B cell (primary cell): ENCODE measurements at regions not wholly inside any gene's neighbourhood (a gene's known extent, or its start where the extent isn't known, plus 50 kb on each side); places are given as distances from the start of the nearest gene placed in this dataset.

Experiments
- ATAC-seq: fragments of 200-7000 bp; cut with Tn5 transposase; one replicate; pipeline ENCODE4 v1.10.0; 2021; ENCODE audit warnings: low read depth, mild to moderate bottlenecking, moderate number of reproducible peaks, moderate library complexity
- CTCF ChIA-PET: fragments of 350-600 bp; sonication (Branson Sonifier 250); formaldehyde crosslinking; loops from one replicate; lab custom pipeline; 2021; ENCODE audit warnings: antibody characterized with exemption, inconsistent platforms; lab: Charles Lee
- POLR2A ChIA-PET: fragments of 350-600 bp; sonication (Branson Sonifier 250); formaldehyde crosslinking; loops from one replicate; lab custom pipeline; 2021; ENCODE audit warnings: antibody characterized with exemption; lab: Charles Lee
- DNase-seq: peaks from one replicate; pipeline ENCODE4 v3.0.0; 2013
- H2AFZ ChIP-seq: 2 replicates; pipeline ENCODE4 v1.6.1; 2012; ENCODE audit warnings: mild to moderate bottlenecking, low read depth, low read length; ENCODE audit not compliant: insufficient read depth, poor library complexity, severe bottlenecking
- H3K27ac ChIP-seq, 2 donors: 1 replicate in 1 of 2; 2 replicates in 1 of 2; pipeline ENCODE4 v1.5.1; 2012 to 2013; ENCODE audit warnings: low read length in 2 of 2, mild to moderate bottlenecking in 2 of 2, moderate library complexity in 1 of 2
- H3K27me3 ChIP-seq, 4 experiments: fragments of 200-600 bp in 1 of 4; sonication (generic) in 1 of 4; replicated peaks in 1 of 4; 1 replicate in 2 of 4; 2 replicates in 2 of 4; pipeline versions ENCODE4 v1.6.1 to v1.7.0; 2013 to 2016; ENCODE audit warnings: low read length in 3 of 4, mild to moderate bottlenecking in 2 of 4, mixed read lengths in 1 of 4, moderate library complexity in 1 of 4; ENCODE audit not compliant: insufficient read depth in 4 of 4, control insufficient read depth in 3 of 4; ENCODE audit errors: control extremely low read depth in 1 of 4
- H3K36me3 ChIP-seq, 2 experiments: replicated peaks in 1 of 2; 1 replicate in 1 of 2; 2 replicates in 1 of 2; pipeline versions ENCODE4 v1.6.1 to v1.7.1; 2013; ENCODE audit warnings: low read length in 1 of 2; ENCODE audit not compliant: insufficient read depth in 2 of 2, control insufficient read depth in 1 of 2; ENCODE audit errors: control extremely low read depth in 1 of 2, extremely low read depth in 1 of 2
- H3K4me1 ChIP-seq, 2 donors: fragments of 200-600 bp in 1 of 2; sonication (generic) in 1 of 2; 1 replicate in 1 of 2; 2 replicates in 1 of 2; pipeline versions ENCODE4 v1.5.1 to v1.6.1; 2013 to 2017; ENCODE audit warnings: low read length in 2 of 2; ENCODE audit not compliant: control insufficient read depth in 2 of 2, insufficient read depth in 2 of 2
- H3K4me2 ChIP-seq: replicated peaks from 2 replicates; pipeline ENCODE3; 2012; ENCODE audit warnings: mild to moderate bottlenecking, low read depth, low read length; ENCODE audit not compliant: poor library complexity, severe bottlenecking
- H3K4me3 ChIP-seq, 5 experiments: fragments of 200-600 bp in 1 of 5; sonication (generic) in 1 of 5; 1 replicate in 3 of 5; 2 replicates in 2 of 5; pipeline versions ENCODE4 v1.5.1 to v1.7.0; 2011 to 2016; ENCODE audit warnings: low read length in 4 of 5, mild to moderate bottlenecking in 4 of 5, low read depth in 2 of 5, control low read depth in 1 of 5, moderate library complexity in 1 of 5; ENCODE audit not compliant: insufficient read depth in 1 of 5; ENCODE audit errors: control extremely low read depth in 1 of 5, extremely low read depth in 1 of 5
- H3K79me2 ChIP-seq: fragments of 200-600 bp; sonication (generic); one replicate; pipeline ENCODE4 v1.6.0; 2016; ENCODE audit warnings: low read length; ENCODE audit not compliant: control insufficient read depth, insufficient read depth
- H3K9ac ChIP-seq: fragments of 200-600 bp; sonication (generic); 2 replicates; pipeline ENCODE4 v1.6.1; 2017; ENCODE audit warnings: mild to moderate bottlenecking, low read length, moderate library complexity
- H3K9me3 ChIP-seq, 3 donors: one replicate each; pipeline versions ENCODE4 v1.6.1 to v1.7.1; 2013; ENCODE audit warnings: low read length in 2 of 3; ENCODE audit not compliant: control insufficient read depth in 2 of 3, insufficient read depth in 1 of 3; ENCODE audit errors: control extremely low read depth in 1 of 3
- H4K20me1 ChIP-seq: 2 replicates; pipeline ENCODE4 v1.6.0; 2012; ENCODE audit warnings: mild to moderate bottlenecking, low read length; ENCODE audit not compliant: insufficient read depth, control insufficient read depth, poor library complexity, severe bottlenecking
- H3K27ac Mint-ChIP-seq: one replicate; pipeline ENCODE4 v1.8.0; 2021; ENCODE audit warnings: mixed read lengths
- H3K27me3 Mint-ChIP-seq: one replicate; pipeline ENCODE4 v1.8.0; 2021; ENCODE audit warnings: mixed read lengths
- H3K4me1 Mint-ChIP-seq: one replicate; pipeline ENCODE4 v1.8.0; 2021; ENCODE audit warnings: mixed read lengths
- H3K4me3 Mint-ChIP-seq: one replicate; pipeline ENCODE4 v1.8.0; 2021; ENCODE audit warnings: mixed read lengths
- H3K9me3 Mint-ChIP-seq: one replicate; pipeline ENCODE4 v1.8.0; 2022; ENCODE audit warnings: mixed read lengths; ENCODE audit not compliant: insufficient read depth
- CTCF ChIP-seq: fragments of 200-600 bp; IDR thresholded peaks from one replicate; pipeline ENCODE4 v1.8.0; 2022; ENCODE audit warnings: antibody characterized with exemption, mild to moderate bottlenecking
- EZH2 ChIP-seq: IDR thresholded peaks from 2 replicates; pipeline ENCODE4 v1.6.1; 2012; ENCODE audit warnings: borderline replicate concordance, low read depth, mild to moderate bottlenecking, moderate library complexity, low read length; ENCODE audit not compliant: insufficient read depth, poor library complexity, severe bottlenecking
- WGBS: methylation state at CpG from one replicate; pipeline ENCODE4 v1.1.5; 2013; ENCODE audit warnings: missing lambda C conversion rate; ENCODE audit not compliant: insufficient coverage; 5-methylcytosine and 5-hydroxymethylcytosine counted together
- intact Hi-C: fragments of 100-400 bp; cut with micrococcal nuclease; formaldehyde crosslinking; loops from one replicate; pipeline ENCODE4 v1.10.0; 2022

GRCh38 chr3:8445861-8446260 is 55.8 kb upstream of the LMCD1 start:
- POLR2A ChIA-PET = no interaction called here
- no peak overlapping the region for H3K4me3 Mint-ChIP-seq

GRCh38 chr3:8446845-8447244 is 54.8 kb upstream of the LMCD1 start:
- no peaks in the 10 kb centered on the region for H3K9me3 ChIP-seq
- H3K4me3 ChIP-seq = no peak overlapping the region
- ATAC-seq (no peak), DNase-seq (no peak)
- ChIA-PET POLR2A (no interaction called here), CTCF (no interaction called here)
- H3K4me1 ChIP-seq = no peaks in the 10 kb centered on the region
- no peaks in the 10 kb centered on the region for H4K20me1 ChIP-seq
- no peak overlapping the region for H3K9ac ChIP-seq
- H2AFZ ChIP-seq = no peak overlapping the region
- H3K27ac Mint-ChIP-seq = no peak overlapping the region
- H3K79me2 ChIP-seq = no peaks in the 10 kb centered on the region
- no peak overlapping the region for H3K27ac ChIP-seq
- no peaks in the 10 kb centered on the region for H3K9me3 Mint-ChIP-seq
- no peak overlapping the region for H3K4me2 ChIP-seq
- TF ChIP-seq EZH2 = no peak
- no peak for TF ChIP-seq CTCF
- intact Hi-C loops = no loop called here
- no peaks in the 10 kb centered on the region for H3K27me3 ChIP-seq
- no peaks in the 10 kb centered on the region for H3K36me3 ChIP-seq
- H3K4me1 Mint-ChIP-seq = no peaks in the 10 kb centered on the region
- peaks cover under 1% of the 10 kb centered on the region for H3K27me3 Mint-ChIP-seq
- H3K4me3 Mint-ChIP-seq = no peak overlapping the region
- no CpG with 5 or more reads among the region's 2 CpGs for WGBS

More at GRCh38 chr3:8445861-8446260, 55.8 kb upstream of the LMCD1 start:
- Mint-ChIP-seq H3K27me3 (peaks cover 3% of the 10 kb centered on the region), H3K9me3 (no peaks in the 10 kb centered on the region), H3K27ac (no peak overlapping the region), H3K4me1 (no peaks in the 10 kb centered on the region)
- Histone ChIP-seq H3K79me2 (no peaks in the 10 kb centered on the region), H2AFZ (no peak overlapping the region), H3K36me3 (no peaks in the 10 kb centered on the region), H3K9ac (no peak overlapping the region), H3K27ac (no peak overlapping the region), H3K4me3 (no peak overlapping the region), H3K4me1 (no peaks in the 10 kb centered on the region), H4K20me1 (no peaks in the 10 kb centered on the region), H3K4me2 (no peak overlapping the region), H3K27me3 (no peaks in the 10 kb centered on the region), H3K9me3 (no peaks in the 10 kb centered on the region)
- intact Hi-C loops = no loop called here
- DNase-seq = no peak
- TF ChIP-seq CTCF (no peak), EZH2 (no peak)
- WGBS = no CpG with 5 or more reads among the region's 2 CpGs
- CTCF ChIA-PET = interaction anchor here (4.5 kb wide), 1 partner anchor 175 kb away, joined by 33 read pairs; no protein-coding TSS in a partner anchor
- no peak for ATAC-seq
